GM12878 (cell line): ENCODE measurements at regions not wholly inside any gene's neighbourhood (a gene's known extent, or its start where the extent isn't known, plus 50 kb on each side); places are given as distances from the start of the nearest gene placed in this dataset.

Experiments
- ATF2 ChIP-seq: IDR thresholded peaks from 2 replicates; pipeline ENCODE4 v1.6.1; 2012; ENCODE audit warnings: low read length, inconsistent platforms
- BRCA1 ChIP-seq: IDR thresholded peaks from 2 replicates; pipeline ENCODE4 v1.6.1; 2011; ENCODE audit warnings: low read depth, low read length, improper control_type of control experiment
- CBFB ChIP-seq: IDR thresholded peaks from 2 replicates; pipeline ENCODE4 v1.6.1; 2016; ENCODE audit warnings: antibody characterized with exemption, low read depth
- HDAC6 ChIP-seq: fragments of 200-600 bp; sonication (generic); IDR thresholded peaks from one replicate; pipeline ENCODE4 v1.8.0; 2017; ENCODE audit warnings: antibody characterized with exemption; ENCODE audit not compliant: unreplicated experiment
- MAX ChIP-seq: IDR thresholded peaks from 2 replicates; pipeline ENCODE4 v1.6.1; 2012; ENCODE audit warnings: low read depth, low read length, improper control_type of control experiment
- NKRF ChIP-seq: fragments of 450-650 bp; conservative IDR thresholded peaks from 2 replicates; pipeline ENCODE4 v1.6.1; 2017; ENCODE audit warnings: mild to moderate bottlenecking, moderate library complexity
- NR2F1 ChIP-seq: fragments of 450-650 bp; conservative IDR thresholded peaks from 2 replicates; pipeline ENCODE4 v1.6.1; 2017; ENCODE audit warnings: mild to moderate bottlenecking
- RCOR1 ChIP-seq: conservative IDR thresholded peaks from 2 replicates; pipeline ENCODE4 v1.6.1; 2012; ENCODE audit warnings: low read depth, low read length, improper control_type of control experiment
- RELB ChIP-seq: fragments of 450-650 bp; IDR thresholded peaks from 2 replicates; pipeline ENCODE4 v1.6.1; 2017; ENCODE audit warnings: low read depth, mild to moderate bottlenecking, moderate library complexity
- REST ChIP-seq: IDR thresholded peaks from 2 replicates; pipeline ENCODE4 v1.6.1; 2012; ENCODE audit warnings: mild to moderate bottlenecking, low read depth, low read length
- SRF ChIP-seq, 2 experiments: IDR thresholded peaks; 2 replicates each; pipeline ENCODE4 v1.6.1; 2011; ENCODE audit warnings: low read depth in 2 of 2, low read length in 2 of 2, mild to moderate bottlenecking in 1 of 2, moderate library complexity in 1 of 2
- YBX1 ChIP-seq: fragments of 450-650 bp; IDR thresholded peaks from 2 replicates; pipeline ENCODE4 v1.6.1; 2016; ENCODE audit warnings: antibody characterized with exemption

GRCh38 chr19:32189956-32190706 lies 155.3 kb upstream of the ZNF507 start (continued):
- no peak for TF ChIP-seq RCOR1
- no peak for TF ChIP-seq NR2F1
- no peak for TF ChIP-seq YBX1
- TF ChIP-seq HDAC6: no peak
- TF ChIP-seq NKRF: no peak
- TF ChIP-seq SRF (IDR thresholded peaks at IDR 0.05; ENCODE audit: low read depth in 2 of 2, low read length in 2 of 2): no peak
- no peak for TF ChIP-seq RELB
- no peak for TF ChIP-seq ATF2
- TF ChIP-seq BRCA1: no peak
- no peak for TF ChIP-seq MAX
- TF ChIP-seq CBFB: no peak
- TF ChIP-seq REST: no peak
